ENCODE measurements at regions not wholly inside any gene's neighbourhood (a gene's known extent, or its start where the extent isn't known, plus 50 kb on each side); places are given as distances from the start of the nearest gene placed in this dataset.

DNA sequence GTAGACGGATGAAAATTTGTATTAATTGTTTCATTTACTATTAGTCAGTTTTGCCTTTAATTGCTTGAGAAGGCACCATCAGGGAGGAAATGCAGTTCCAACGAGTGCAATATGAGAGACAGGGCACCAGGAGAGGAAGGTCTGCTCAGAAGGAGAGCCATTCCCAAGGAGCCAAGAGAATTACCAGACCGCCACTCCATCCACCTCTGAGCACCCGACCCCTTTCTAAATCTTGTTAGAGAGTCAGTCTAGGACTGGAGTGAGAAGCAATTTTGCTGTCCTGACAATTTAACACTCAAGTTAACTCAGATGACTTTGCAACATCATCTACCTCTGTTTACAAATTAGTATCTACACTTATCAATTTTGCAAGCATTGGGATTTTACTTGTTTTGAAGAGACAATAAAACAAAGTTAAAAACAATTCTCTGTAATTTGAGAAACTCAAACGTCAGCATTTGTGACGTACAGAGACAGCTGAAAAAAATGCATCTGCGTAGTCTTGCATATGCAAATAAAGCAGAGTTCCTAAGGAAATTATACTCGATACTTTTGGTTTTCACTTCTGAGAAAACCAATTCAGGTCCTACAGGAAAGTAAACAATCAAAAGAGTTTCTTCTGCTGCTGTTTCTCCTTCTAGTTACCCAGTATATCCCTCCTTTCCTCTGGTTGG is 1704.7 kb upstream of the TENM3 start:
- TF ChIP-seq, protein P1, sequence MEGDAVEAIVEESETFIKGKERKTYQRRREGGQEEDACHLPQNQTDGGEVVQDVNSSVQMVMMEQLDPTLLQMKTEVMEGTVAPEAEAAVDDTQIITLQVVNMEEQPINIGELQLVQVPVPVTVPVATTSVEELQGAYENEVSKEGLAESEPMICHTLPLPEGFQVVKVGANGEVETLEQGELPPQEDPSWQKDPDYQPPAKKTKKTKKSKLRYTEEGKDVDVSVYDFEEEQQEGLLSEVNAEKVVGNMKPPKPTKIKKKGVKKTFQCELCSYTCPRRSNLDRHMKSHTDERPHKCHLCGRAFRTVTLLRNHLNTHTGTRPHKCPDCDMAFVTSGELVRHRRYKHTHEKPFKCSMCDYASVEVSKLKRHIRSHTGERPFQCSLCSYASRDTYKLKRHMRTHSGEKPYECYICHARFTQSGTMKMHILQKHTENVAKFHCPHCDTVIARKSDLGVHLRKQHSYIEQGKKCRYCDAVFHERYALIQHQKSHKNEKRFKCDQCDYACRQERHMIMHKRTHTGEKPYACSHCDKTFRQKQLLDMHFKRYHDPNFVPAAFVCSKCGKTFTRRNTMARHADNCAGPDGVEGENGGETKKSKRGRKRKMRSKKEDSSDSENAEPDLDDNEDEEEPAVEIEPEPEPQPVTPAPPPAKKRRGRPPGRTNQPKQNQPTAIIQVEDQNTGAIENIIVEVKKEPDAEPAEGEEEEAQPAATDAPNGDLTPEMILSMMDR (IDR thresholded peaks at IDR 0.05; ENCODE audit: insufficient read depth, low read depth, low read length): no peak
- TF ChIP-seq EZH2 (IDR thresholded peaks at IDR 0.05; ENCODE audit: insufficient read depth, low read length): no peak
